Activated CD4-positive, alpha-beta T cell treated with anti-CD3 and anti-CD28 coated beads, Interleukin-2, amount 50 U/mL, for 16 hours (primary cell): ENCODE measurements at regions not wholly inside any gene's neighbourhood (a gene's known extent, or its start where the extent isn't known, plus 50 kb on each side); places are given as distances from the start of the nearest gene placed in this dataset.
"Not testable (repeated sequence)": the region's sequence is repeated elsewhere in the genome, so short reads cannot be mapped to it uniquely, and the experiment has no call there.

Experiments used
- DNase-seq: peaks from one replicate; pipeline ENCODE4 v3.0.0-alpha.2; 2020

GRCh38 chr2:175454953-175455389 is 273.5 kb upstream of the ATP5MC3 start:
- no peak for DNase-seq

GRCh38 chr2:175450029-175450760 is 268.7 kb upstream of the ATP5MC3 start:
- DNase-seq = no peak

- no peak for DNase-seq
Measured at GRCh38 chr2:175449616-175450015, 268.1 kb upstream of the ATP5MC3 start.

DNA sequence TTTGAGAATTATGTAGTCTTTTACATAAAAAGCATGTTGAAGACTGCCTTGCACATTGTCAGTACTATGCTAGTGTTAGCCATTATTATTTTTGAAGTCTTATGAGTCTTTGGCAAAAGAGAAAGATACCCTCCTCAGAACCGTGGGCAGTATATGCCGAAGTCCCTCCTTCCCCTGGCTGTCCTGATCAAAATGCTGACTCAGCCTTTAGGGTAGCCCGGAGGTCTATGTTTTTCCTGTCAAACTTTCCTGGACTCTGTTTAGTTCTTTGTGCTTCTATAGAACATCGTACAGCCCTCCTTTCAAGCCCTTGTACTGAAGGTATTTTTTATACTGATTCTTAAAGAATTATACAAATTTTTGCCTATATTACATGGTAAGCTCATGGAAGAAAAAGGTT is 264.7 kb upstream of the ATP5MC3 start:
- no peak for DNase-seq

DNA sequence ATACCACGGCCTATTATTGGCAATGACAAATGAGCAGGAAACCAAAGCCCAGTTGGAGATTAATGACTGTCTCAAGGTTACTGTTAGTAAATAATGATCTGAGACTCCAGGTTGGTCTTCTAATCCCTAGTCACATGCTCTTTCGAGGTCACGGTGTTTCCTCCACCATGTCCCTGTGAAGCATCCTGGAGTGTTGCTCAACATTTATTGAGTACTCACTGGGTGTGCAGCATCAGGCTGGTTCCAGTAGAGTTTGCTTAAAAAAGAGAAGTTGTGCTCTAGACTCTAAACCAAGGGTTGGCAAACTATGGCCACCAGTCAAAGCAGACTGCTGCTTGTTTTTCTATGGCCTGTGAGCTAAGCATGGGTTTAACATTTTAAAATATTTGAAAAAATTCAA is 263.8 kb upstream of the ATP5MC3 start:
- no peak for DNase-seq

- DNase-seq = no peak
Measured at GRCh38 chr2:175442441-175442840, 260.9 kb upstream of the ATP5MC3 start.

- no peak for DNase-seq
Measured at GRCh38 chr2:175441181-175441761, 259.8 kb upstream of the ATP5MC3 start.

GRCh38 chr2:175439416-175439815 is 257.9 kb upstream of the ATP5MC3 start:
- no peak for DNase-seq

DNA sequence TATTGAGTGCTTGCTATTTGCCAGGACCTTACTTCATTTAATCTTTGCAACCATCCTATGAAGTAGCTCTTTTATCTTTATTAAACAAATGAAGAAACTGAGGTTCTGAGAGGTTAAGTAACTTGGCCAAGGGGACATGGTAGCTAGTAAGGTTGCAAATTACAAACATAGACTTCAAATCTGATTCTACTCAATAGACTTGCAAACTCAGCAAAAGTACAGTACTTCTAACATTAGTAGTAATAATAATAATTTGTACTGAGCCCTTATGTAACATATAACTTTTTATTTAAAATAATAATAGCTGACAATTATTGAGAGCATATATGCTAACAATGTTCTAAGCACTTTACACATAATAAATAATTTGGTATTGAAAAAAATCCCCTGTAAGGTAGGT is 255.7 kb upstream of the ATP5MC3 start:
- DNase-seq = no peak

GRCh38 chr2:175436076-175436475 is 254.6 kb upstream of the ATP5MC3 start:
- no peak for DNase-seq

DNA sequence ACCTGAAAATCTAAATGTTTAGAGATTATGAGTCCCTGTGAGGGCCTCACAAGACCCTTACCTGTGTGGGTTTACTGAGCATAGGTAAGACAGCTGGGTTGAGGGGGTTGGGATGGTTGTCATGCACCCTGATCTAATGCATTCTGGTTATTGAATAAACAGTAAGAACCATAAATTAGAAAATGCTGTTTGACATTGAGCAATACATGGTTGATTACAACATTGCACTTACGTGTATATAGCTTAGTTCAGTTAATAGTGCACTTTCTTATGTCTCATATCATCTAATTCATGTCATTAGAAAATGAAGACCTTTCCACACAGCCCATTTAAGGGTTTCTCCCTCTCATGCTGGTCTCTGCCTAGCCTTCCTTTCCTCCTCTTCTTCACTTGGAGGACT is 253.5 kb upstream of the ATP5MC3 start:
- no peak for DNase-seq

DNA sequence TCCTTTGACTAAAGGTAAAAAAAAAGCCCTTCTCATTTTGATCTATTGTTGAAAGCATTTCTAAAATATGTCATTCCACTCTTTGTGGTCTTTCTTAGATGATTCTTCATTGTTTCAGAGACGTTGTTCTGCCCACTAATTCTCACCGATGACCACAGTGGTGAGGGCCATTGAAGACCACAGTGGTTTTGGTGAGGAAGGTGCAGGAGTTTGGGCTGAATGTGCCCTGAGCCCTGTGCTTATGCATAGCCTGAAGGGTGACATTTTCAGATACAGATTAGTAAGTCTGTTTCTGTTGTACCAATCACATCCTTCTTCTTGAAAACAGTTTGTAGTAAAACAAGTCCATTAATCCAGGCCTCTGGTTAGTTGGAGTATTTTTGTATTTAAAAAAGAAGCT is 251.3 kb upstream of the ATP5MC3 start:
- no peak for DNase-seq

- DNase-seq = no peak
Measured at GRCh38 chr2:175432021-175432420, 250.5 kb upstream of the ATP5MC3 start.

GRCh38 chr2:175431101-175431946 is 249.8 kb upstream of the ATP5MC3 start:
- DNase-seq = no peak

GRCh38 chr2:175430236-175430635 is 248.7 kb upstream of the ATP5MC3 start:
- no peak for DNase-seq

GRCh38 chr2:175418224-175418835 is 236.8 kb upstream of the ATP5MC3 start:
- no peak for DNase-seq

DNA sequence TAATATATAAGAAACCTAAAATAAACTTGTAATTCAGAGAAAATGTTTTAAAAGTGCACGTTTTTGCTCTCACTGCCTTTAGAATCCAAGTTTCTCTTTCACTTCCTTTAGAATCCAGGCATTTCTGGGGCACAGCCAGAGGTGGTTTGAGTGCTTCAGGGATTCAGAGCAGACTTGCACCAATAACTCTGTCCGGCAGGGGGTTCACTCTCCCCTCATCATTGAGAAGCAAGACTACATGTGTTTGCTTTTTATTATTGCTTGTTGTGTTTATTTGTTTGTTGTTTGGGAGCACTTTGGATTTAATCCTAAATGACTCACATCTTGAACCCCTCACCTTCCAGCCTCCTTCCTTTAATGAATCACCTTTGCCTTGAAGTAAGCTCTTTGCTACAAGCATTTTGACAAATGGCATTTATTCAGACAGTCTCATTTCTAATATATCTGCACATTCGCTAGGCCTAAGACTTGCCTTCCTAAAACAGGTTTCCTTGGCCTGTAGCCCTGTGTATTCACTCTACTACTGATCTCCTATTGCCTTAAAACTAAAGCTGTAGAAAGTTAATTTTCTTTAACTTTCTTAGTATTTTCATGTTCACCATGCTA is 233.5 kb upstream of the ATP5MC3 start:
- DNase-seq = peak; percentile 10

GRCh38 chr2:175414191-175414881 is 232.8 kb upstream of the ATP5MC3 start:
- DNase-seq = no peak

DNA sequence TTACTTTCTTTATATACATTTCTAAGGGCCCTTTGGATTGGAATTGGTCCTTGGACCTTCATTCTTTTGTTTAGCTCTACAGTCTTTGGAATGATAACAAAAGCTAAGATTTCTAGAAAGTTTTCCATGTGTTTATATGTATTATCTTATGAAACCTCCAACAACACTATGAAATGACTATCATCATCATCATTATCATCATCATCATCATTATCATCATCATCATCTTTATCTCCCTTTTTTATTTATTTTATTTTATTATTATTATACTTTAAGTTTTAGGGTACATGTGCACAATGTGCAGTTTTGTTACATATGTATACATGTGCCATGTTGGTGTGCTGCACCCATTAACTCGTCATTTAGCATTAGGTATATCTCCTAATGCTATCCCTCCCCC is 229.4 kb upstream of the ATP5MC3 start:
- not testable (repeated sequence) for DNase-seq

DNA sequence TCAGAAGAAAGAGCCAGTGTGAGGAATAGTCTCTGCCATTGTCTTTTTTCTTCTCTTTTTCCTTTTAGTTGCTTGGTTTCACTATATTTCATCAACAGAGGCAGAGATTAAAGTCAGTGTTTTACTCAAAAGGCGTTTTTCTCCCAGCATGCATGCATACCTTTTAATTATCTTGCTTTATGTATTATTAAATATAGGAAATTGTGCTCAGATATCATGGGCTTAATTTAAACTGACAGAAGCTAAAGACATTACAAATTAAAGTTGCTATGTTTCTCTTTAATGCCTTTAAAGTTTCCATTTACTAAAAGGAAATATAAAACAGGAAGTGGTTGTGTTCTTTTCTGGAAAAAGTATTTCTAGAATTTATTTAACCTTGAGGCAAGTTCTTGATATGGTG is 223.3 kb upstream of the ATP5MC3 start:
- no peak for DNase-seq

DNA sequence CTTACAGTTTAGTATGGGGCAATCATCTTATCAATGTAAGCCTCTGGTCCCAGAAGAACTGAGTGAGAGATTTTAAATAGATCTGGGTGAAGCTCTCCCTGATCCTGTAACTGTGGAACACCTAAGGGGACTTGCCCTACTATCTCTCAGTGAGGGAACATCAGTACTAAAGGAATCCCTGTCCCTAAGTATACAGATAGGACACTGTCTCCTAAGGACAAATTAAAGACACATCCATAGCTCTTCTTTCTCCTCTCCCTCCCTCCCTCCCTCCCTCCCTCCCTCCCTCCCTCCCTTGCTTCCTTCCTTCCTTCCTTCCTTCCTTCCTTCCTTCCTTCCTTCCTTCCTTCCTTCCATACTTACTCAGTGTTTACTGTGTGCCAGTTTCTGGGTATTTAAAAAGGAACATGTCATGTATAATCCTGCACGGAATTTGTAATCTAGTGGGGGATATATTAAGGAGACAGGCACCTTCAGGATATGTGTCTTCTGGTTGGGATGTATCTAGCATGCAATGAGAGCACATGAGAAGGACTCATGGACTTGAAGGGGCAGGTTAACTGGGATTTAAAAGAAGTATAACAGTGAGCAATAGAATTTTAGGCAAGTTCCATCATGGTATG is 222.2 kb upstream of the ATP5MC3 start:
- DNase-seq = no peak

DNA sequence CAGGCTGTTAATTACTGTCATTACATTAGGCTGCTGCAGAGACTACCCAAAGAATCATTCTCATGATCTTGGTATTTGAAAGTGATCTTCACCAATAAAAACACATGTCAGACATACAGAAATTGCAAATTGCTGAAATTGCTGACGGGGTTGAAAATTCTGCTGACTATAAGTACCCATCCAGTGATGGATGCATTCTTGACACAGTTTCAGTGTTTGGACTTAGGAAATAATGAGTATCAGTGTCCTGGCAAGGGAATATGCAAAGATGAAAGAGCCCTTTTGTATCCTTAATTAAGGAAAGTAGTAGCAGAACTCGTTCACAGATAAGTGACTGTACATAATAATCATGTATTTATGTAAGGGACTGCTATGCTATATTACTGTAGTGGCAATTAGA is 221.1 kb upstream of the ATP5MC3 start:
- no peak for DNase-seq
